NCI-H187 treated with DMSO at 0.1 percent for 48 hours (cell line): ENCODE measurements at regions not wholly inside any gene's neighbourhood (a gene's known extent, or its start where the extent isn't known, plus 50 kb on each side); places are given as distances from the start of the nearest gene placed in this dataset.
"Not testable (repeated sequence)": the region's sequence is repeated elsewhere in the genome, so short reads cannot be mapped to it uniquely, and the experiment has no call there.

Source experiments
- DNase-seq: peaks from one replicate; lab custom pipeline; 2025; lab: John Stamatoyannopoulos, UW

DNA sequence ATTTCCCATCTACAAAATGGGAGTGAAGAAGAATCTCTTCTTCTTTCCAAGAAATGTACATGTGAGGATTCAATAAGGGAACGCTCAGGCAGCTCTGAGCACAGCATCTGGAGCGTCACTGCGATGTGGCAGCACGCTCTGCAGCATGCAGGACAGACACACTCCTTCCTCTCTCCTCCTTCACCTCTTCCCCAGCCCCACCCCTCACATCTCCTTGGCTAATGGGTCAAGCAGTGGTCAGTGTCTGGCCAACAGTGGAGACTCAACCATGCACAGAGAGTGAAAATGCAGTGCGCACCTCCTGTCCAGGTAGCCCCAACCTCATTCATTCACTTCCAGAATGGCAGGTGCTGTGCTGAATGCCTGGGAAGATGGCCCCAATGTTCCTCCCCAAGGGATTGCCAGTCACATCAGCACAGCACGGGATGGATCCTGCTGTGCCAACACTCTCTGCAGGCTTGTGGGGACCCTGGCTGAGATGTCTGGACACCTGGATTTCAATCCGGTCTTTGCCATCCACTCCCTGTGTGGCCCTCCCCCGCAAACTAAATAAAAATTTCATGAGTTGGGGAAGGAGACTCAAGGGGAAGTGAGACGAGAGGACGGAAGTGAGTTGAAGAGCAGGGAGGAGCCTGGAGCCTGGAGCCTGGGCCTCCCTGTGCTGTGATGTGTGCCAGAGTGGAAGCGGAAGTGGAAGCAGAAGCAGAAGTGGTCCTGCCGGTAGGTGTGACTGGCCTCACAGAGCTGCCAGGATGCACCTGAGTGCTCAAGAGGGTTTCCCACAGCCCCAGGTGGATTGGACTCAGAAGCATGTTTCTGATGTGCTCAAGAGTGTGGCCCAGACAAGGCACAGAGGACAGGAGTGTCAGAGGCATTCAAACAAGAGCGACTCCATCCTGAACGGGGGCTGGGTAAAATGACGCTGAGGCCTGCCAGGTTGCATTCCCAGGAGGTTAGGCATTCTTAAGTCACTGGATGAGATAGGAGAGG lies 163.9 kb downstream of the SMAD6 start:
- DNase-seq: no peak

DNA sequence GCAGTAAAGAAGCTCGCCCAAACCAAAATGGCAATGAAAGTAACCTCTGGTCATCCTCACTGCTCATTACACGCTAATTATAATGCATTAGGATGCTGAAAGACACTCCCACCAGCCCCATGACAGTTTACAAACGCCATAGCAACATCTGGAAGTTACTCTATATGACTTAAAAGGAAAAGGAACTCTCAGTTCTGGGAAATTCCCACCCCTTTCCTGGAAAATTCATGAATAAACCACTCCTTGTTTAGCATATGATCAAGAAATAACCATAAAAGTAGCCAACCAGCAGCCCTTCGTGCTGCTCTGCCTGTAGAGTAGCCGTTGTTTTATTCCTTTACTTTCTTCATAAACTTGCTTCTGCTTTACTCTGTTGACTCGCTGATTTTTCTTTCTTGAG lies 164.6 kb downstream of the SMAD6 start:
- no peak for DNase-seq

DNA sequence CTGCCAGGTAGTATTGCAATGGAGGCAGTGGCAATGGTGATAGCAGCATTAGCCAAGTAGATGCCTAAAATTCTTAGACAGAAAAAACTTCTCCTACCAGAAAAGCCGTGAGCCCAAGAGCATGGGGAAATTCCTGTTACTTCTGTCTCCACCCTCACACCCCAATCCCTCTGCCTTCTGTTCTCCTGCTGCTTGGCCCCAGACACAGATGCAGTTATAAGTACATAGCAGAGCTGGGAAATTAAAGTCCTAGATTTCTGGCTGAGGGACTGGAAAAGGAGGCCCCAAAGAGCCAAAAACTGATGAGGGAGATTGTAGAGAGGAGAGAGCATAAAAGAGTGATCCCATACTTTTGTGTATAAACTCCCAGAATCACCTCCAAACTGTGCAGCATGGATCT lies 166.9 kb downstream of the SMAD6 start:
- no peak for DNase-seq

DNA sequence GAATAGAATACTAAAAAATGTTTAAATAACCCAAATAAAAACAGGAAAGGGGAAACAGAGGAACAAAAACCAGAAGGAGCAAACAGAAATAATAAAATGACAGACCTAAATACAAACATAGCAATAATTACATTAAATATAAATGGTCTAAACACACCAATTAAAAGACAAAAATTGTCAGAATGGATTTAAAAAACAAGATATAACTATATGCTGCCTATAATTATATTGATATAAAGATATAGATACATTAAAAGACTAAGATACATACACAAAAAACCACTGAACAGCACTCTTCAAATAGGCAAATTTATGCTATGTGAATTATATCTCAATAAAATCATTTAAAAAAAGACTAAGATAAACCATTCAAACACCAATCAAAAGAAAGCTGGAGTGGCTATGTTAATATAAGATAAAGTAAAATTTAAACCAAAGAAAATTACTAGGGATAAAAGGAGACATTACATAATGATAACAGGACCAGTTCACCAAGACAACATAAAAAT lies 168.9 kb downstream of the SMAD6 start:
- DNase-seq: no peak

DNA sequence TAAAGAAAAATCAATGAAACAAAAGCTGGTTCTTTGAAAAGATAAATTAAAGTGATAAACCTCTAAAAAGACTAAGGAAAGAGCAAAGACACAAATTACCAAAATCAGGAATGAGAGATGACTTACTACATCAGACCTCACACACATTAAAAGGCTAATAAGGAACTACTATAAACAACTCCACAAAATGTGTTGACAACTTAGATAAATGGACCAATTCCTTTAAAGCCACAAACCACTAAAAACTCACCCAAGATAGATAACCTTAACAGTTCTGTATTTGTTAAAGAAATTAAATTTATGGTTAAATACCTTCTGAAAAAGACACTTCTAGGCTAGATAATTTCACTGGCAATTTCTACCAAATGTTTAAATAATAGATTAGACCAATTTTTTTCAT lies 170.4 kb downstream of the SMAD6 start:
- no peak for DNase-seq

DNA sequence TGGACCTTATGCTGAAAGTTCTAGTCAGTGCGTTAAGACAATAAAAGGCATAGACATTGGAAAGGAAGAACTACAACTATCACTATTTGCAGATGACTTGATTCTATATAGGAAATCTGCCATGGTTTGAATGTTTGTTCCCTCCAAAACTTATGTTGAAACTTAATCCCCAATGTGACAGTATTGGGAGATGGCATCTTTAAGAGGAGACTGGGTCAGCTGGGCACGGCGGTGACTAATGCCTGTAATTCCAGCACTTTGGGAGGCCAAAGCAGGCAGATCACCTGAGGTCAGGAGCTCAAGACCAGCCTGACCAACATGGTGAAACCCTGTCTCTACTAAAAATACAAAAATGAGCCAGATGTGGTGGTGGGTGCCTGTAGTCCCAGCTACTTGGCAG lies 171.3 kb downstream of the SMAD6 start:
- DNase-seq: not testable (repeated sequence)

DNA sequence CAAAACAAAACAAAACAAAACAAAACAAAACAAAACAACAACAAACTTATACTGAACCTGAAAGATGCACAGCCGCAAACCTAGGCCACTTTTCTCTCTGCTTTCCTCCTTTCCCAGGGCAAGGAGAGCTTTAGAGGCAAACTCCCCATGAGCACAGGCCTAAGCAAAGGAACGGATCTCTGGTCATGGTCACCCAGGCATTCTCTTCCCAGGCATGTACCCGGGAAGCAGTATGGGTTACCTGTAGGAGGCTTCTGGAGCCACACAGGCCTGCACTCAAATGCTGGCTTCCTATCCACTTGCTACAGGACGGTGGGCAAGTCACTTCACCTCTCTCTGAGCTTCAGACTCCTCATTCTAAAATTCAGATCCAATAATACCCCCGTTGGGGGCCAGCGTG lies 171.8 kb downstream of the SMAD6 start:
- no peak for DNase-seq

DNA sequence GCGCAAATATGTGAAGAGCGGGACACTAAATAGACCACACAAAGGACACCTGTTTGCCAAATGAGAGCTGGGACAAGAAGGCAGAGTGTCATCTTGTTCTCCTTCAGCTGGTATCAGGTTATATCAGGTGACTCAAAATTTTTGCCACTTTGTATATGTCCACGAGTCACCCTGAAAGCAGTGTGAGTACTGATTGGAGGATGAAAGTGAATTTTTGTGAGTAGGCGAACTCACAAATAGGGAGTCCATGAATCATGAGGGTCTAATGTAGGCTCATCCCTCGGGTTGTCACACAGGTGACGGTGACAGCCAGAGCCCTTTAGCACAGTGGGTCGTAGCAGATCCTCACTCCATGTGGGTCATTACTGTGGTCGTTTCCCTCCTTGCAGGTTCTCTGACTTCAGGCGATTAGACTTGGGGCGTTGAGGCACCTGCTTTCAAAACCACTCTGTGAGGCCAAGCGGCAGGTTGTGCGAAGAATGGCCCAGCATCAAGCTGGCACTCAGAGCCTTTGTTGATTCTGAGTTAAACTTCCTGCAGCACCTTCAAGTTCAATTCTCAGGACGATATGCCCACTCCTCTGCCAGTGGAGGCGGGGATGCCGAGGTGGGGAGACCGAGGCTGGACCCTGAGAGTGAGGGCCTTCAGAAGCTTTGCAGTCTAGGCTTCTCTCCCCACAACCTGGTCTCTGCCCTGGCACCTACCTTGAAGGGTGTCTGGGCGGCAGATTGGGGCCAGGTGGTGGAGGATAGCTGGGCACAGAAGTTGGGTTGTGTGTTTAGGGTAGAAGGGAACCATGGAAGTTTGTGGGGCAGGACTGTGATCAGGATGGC lies 173.8 kb downstream of the SMAD6 start:
- DNase-seq: no peak

DNA sequence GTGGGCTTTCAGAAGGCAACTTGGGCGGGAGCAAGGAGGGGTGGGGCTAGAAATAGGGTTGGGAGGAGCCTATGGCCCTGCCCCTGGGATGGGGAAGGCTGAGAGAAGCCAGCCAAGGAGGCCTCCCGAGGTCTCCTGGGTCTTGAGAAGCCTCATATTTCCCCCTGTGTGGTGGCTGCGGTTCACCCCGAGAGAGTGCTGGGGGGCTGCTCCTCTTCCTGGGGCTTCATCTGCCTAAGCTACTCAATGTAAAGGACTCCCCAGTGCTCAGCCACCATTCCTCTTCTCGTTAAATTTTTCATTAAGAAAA lies 174.3 kb downstream of the SMAD6 start:
- DNase-seq: no peak

DNA sequence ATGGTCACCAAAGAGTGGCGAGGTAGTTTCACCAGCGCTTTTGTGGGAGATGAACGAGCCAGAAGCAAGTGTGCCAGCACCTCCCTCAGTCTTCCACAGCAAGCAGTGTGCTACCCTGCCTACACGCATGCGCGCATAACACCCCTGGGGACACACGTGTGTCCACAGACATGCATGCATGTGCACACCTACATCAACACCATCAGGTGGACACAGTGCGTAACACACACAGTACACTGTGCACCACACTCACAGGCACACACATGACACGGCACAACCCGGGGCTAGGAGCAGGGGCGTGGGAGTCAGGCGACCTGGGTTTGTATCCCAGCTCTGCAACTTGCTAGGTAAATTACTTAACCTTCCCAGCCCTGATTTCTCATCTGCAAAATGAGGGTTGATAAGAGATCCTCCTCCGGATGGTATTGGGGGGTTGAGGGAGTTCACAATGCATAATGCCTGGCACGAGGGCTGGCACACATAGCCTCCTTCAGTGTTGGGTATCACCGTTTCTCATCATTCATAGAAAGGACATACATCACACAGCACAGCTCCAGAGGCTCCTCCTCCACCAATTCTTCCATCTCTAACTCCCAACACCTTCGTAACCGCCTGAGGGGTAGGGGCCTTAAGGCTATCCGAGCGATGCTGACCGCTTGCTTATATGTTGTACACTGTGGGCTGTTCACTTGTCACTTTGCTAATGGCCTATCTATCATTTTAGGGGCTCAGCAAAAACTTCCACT lies 174.9 kb downstream of the SMAD6 start:
- no peak for DNase-seq

DNA sequence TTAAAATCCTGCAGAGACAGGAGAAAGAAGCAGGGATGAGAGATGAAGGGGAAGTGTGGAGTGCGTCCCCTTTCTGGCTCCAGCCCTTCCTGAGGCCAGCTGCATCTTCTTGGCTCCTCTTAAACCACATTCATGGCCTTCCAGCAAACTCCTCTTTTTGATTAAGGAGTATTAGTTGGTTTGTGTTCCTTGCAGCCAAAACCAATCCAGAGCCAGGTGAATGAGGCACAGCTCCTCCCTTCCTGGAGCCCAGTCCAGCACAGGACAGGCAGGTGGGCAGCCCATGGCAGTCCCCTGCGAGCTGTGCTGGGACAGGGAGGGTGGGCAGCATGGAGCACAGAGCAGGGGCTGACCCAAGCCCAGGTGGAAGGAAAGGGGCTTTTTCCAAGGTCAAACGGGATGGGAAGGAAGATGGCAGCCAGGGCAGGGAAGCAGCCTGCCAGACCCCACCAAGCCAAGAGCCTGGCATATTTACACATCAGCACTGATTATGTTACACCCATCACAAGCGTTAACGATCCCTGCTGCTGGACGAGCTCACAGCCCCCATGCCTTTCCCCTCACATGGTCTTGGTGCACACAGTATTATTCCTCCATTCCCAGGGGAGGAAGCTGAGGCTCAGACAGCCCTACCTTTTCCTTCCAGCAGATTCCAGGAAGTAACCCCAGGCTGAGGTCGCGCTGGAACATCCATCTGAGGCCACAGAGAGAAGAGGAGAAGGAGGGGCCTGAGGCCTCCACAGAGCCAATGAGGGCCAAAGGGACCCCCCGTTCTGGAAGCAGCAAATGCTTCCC lies 175.6 kb downstream of the SMAD6 start:
- no peak for DNase-seq

DNA sequence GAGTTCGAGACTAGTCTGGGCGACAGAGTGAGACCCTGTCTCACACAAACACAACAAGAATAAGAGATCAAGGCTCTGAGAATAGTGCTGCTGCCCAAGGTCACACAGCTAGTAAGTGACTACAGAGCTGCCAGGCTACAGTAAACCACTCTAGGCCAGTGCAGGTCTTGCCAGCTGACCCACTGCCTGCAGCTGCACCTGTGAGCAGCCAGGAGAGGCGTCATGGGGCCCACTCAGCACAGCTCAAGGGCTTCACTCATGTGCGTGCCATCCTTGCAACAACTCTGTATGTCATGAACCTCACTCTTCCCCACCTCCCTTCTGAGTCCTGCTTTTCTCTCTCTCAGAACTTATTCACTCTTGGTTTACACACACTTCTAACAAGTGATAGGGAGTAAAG lies 176.7 kb downstream of the SMAD6 start:
- no peak for DNase-seq

DNA sequence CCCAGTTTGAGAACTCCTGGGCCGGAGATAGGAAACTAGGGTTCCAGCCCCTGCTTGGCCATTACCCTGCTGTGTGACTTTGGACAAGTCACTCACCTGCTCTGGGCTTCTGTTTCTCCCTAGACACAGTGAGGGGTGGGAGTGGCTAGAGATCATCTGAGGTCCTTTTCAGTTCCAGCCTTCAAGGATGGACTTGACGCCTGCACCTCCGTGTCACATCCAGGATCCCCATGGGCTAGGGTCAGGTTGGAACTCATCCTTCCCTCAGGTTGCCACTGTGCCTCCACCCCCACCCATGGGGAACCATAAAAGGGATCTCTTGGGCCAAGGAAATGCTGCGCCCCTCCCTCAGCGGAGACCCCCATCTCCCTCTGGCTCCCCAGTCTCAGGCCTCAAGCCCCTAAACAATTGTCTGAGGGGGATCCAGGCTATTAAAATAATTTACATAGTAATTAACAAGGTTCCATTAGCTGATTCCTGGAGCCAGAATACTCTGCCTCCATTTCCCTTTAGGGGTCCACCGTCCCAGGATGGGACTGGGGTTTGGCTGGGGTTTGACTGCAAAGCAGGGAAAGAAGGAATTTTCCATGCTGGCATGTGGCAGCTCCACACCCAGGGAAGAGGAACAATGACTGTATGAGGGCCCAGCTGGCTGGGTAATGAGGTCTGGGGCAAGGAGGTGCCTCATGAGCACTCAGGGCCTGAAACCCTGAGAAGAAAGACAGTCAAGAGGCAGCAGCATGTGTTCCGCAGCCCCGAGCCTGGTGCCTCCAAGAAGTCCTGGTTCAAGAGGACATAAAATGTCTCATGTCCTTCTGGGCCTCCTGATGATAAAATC lies 177.7 kb downstream of the SMAD6 start:
- no peak for DNase-seq

DNA sequence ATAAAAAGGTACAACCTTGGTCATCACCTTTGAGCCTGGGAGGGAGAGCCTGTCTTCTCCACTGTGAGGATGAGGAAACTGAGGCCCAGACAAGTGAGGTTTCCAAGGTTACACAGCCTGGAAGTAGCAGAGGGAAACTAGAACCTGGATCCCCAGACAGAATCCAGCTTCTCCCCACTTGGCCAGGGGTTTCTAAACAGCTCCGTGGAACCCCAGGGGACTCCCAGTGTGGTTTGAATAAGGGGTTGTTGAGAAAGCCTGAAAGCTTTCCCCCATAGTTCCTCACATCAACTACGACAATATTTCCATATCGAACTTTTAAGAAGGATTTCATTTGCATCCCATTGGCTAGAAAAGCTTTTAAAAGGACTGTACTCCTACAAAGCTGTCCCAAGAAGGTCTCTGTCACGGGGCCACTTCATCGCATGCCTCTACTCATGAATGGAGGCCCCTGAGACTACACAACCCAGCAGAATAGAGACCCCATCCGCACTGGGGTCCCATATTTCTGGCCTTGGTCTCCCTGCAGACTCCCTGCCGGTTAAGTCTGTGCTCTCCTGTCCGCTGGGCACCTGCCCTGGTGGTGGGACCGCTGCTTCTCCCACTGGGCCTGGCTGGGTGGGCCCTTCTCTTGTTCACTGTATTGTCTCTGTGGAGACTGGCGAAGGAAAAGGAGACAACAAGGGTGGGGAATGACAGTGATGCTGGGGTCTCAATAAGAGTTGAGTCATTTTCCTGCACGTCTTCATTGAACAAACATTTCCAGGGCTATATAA lies 178.5 kb downstream of the SMAD6 start:
- no peak for DNase-seq

DNA sequence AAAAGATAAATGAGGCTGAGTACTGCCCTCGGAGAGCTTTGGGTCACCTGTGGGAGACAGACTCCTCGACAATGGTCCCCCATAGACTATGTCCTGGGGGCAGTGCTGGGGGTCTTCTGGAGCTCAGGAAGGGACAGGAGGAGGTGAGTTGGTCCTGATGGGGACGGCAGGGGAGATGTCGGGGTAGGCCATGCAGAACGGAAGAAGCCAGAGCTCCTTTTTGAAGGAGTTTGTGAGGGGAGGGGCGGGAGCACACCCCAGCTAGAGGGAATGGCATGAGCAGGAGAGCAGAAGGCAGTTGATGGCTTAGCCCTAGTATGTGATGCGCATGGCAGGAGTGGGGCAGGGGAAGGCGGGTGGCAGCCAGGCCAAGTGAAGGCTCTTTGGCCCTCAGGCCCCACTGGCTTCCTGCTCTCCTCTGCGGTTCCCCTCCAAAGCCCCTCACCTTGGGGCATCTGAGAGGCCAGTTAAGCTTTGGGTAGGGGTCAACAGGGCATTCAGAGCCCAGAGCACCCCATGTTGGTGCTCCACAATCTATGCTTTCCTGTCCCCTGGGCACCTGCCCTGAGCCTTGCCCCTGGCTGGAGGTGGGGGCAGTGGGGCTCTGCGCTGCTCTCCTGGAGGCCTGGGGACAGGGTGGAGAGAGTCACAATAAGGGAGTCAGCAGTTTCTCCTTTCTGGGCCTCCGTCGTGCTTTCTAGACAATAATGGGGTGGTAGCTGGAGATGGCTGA lies 179.3 kb downstream of the SMAD6 start:
- DNase-seq: no peak

DNA sequence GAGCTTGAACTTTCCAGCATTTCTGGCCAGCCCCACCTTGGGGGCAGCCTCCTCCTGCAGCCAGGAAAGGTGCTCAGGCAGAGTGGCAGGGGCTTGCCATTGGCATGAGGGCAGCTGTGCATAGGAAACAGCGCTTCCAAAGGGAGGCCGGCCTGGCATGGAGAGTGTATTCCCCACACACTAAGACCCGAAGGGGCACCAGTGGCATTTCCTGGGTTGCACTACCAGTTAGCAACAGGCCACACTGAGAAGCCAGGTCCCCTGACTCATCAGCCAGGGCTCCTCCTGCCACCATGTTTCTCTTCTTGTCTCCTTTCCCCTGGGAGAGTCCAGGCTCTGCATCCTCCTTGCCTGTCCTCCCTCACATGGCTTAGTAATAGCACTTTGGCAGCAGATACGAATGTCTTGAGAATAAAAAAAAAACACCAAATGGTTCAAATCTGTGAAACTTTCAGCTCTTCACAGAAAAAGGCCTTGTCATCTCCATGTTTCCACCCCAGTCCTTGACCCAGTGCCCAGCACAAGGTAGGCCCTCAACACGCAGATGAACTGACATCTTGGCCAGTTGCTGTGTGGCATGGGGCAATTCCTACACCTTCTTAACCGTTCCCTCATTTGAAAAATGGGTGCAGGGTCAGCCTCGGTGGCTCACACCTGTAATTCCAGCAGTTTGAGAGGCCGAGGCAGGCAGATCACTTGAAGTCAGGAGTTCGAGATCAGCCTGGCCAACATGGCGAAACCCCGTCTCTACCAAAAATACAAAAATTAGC lies 180.4 kb downstream of the SMAD6 start:
- no peak for DNase-seq

DNA sequence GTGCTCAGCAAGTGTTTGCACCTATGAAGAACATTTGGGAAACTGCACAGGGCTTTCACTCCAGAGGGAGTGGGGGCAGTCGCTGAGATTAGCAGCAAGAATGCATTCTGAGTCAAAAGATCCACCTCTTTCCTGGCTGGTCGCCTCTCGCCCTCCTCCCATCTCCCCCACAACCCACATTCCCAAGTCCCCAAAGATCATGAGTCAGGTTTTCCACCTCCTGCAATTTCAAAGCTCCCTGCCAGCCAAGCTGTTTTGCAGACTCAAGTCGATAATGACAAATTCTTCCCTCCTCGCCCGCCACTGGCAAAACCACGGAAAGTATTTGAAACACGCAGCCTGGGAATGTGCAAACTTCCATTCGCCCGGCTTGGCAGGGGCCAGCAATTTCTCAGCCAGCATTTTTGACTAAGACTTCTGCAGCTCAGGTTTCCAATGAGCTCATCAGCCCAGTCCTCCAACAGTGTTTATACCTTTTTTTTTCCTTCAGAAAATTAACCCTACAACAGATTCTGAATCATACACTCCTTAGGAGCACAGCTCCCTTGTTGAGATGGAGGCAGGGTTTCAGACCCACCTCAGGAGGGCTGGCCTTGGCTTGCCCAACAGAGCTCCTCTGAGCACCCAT lies 181.4 kb downstream of the SMAD6 start:
- DNase-seq: no peak

DNA sequence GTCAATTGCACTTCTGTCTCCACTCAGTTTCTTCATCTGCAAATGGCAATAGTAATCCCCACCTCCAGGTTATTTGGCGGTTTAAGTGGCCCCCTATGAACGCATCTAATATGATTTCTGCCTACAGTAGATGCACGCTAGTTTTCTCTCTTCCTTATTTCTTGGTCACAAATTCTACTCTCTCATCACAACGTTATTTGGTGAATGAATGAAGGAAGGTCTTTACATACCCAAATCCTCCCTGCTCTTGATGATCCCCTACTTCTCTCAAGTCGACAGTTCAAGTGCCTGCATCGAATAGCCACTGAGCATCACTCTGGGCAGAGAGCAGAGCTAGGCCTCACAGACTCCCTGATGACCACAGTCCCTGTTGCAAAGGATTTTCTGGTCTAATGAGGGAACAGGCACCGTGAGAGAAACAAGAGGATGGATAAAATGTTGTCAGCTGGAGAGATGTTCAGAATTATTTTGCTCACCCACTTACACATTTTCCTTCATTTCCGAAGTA lies 181.2 kb upstream of the SMAD3 start:
- DNase-seq: no peak
